PC-3 (cell line): ENCODE measurements at regions not wholly inside any gene's neighbourhood (a gene's known extent, or its start where the extent isn't known, plus 50 kb on each side); places are given as distances from the start of the nearest gene placed in this dataset.

Source experiments
- CTCF ChIP-seq: fragments of 300-600 bp; sonication (generic); conservative IDR thresholded peaks from 2 replicates; pipeline ENCODE4 v1.5.1; 2017; ENCODE audit warnings: antibody characterized with exemption, low read depth, mild to moderate bottlenecking, low read length
- EZH2 ChIP-seq: fragments of 300-600 bp; sonication (generic); IDR thresholded peaks from one replicate; pipeline ENCODE4 v1.6.1; 2017; ENCODE audit warnings: antibody characterized with exemption, mild to moderate bottlenecking, low read length; ENCODE audit not compliant: unreplicated experiment
- EZH2phosphoT487 ChIP-seq: fragments of 300-600 bp; sonication (generic); IDR thresholded peaks from 2 replicates; pipeline ENCODE4 v1.6.1; 2018; ENCODE audit warnings: mild to moderate bottlenecking, antibody characterized with exemption, low read length, borderline replicate concordance

GRCh38 chr17:69703751-69704150 is 289.3 kb downstream of the MAP2K6 start:
- TF ChIP-seq CTCF = no peak
- no peak for TF ChIP-seq EZH2
- TF ChIP-seq EZH2phosphoT487 = no peak
